ENCODE measurements at regions not wholly inside any gene's neighbourhood (a gene's known extent, or its start where the extent isn't known, plus 50 kb on each side); places are given as distances from the start of the nearest gene placed in this dataset.

DNA sequence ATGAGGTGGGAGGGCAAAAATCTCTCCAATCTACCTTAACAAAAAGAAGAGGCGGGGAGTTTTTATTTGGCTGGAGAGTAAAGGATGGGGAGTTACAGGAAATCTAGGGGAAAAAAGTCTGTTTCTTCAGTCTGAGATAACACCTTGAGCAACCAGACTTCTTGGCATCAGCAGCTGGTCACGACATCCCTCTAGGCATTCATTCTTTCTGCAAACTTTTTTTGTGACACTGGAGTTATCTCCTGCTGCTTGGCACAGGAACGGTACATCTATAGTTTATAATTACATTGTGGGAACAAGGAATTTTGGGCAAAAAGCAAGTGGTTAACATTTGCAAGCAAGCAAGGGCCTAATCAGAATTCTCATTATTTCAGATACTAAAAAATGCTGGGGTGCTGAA is 50.6 kb upstream of the IFNGR1 start:
- peak; percentile 55 for DNase-seq (ENCODE audit: low read depth)

DNA sequence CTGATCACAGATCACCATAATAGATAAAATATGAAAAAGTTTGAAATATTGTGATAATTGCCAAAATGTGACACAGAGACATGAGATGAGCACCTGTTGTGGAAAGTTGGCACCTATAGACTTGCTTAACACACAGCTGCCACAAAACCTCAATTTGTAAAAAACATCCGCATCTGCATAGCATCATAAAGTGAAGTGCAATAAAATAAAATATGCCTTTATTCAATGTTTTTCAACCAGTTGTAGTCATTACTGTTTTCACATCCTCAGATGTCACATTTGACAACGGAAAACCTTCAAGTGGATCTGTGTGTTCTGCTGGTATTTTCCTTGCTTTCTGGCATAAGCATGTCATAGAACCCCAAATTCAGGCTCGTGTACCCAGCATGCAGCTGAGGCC is 50.2 kb upstream of the IFNGR1 start:
- DNase-seq (ENCODE audit: low read depth): no peak

Measured in fibroblast of gingiva (primary cell).